Adipocyte (in vitro differentiated cells): ENCODE measurements at regions not wholly inside any gene's neighbourhood (a gene's known extent, or its start where the extent isn't known, plus 50 kb on each side); places are given as distances from the start of the nearest gene placed in this dataset.
"Not testable (repeated sequence)": the region's sequence is repeated elsewhere in the genome, so short reads cannot be mapped to it uniquely, and the experiment has no call there.

Experiments
- DNase-seq: peaks from one replicate; pipeline ENCODE4 v3.0.0-alpha.2; 2015; ENCODE audit warnings: low read depth
- H3K27me3 ChIP-seq: replicated peaks from 2 replicates; pipeline ENCODE4 v1.7.0; 2013; ENCODE audit warnings: mild to moderate bottlenecking, low read length, moderate library complexity; ENCODE audit not compliant: control insufficient read depth, insufficient read depth
- H3K36me3 ChIP-seq: 2 replicates; pipeline ENCODE4 v1.7.0; 2013; ENCODE audit warnings: low read length, mild to moderate bottlenecking, moderate library complexity; ENCODE audit not compliant: control insufficient read depth, insufficient read depth, severe bottlenecking
- H3K4me1 ChIP-seq: 2 replicates; pipeline ENCODE4 v1.7.0; 2013; ENCODE audit warnings: mild to moderate bottlenecking, low read length, moderate library complexity; ENCODE audit not compliant: control insufficient read depth, insufficient read depth
- H3K4me3 ChIP-seq: 2 replicates; pipeline ENCODE4 v1.7.0; 2013; ENCODE audit warnings: mild to moderate bottlenecking, low read length, moderate library complexity
- H3K9ac ChIP-seq: 2 replicates; pipeline ENCODE4 v1.7.0; 2013; ENCODE audit warnings: mild to moderate bottlenecking, low read length, moderate library complexity
- H3K9me3 ChIP-seq: 2 replicates; pipeline ENCODE4 v1.7.0; 2013; ENCODE audit warnings: mild to moderate bottlenecking, low read length, moderate library complexity; ENCODE audit not compliant: control insufficient read depth

DNA sequence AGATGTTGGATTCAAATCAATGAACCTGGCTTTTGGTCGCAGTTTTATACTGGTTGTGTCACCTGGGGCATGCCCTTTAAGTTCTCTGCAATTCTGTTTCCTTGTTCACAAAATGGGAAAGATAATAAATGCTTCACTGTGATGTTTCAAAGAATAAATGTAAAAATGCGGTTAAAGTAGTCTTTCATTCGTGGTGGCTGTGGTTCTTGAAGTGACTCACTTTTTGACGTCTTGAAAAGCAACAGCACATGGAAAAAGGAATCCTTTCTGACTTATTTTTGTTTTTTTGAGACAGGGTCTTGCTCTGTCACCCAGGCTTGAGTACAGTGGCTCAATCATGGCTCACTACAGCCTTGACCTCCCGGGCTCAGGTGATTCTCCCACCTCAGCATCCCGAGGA, 88.4 kb upstream of the SLIT3 start:
- Histone ChIP-seq H3K9me3 (no peaks in the 10 kb centered on the region), H3K4me3 (no peak overlapping the region), H3K36me3 (no peaks in the 10 kb centered on the region), H3K9ac (no peak overlapping the region), H3K4me1 (no peaks in the 10 kb centered on the region), H3K27me3 (no peaks in the 10 kb centered on the region)
- DNase-seq, result no peak

DNA sequence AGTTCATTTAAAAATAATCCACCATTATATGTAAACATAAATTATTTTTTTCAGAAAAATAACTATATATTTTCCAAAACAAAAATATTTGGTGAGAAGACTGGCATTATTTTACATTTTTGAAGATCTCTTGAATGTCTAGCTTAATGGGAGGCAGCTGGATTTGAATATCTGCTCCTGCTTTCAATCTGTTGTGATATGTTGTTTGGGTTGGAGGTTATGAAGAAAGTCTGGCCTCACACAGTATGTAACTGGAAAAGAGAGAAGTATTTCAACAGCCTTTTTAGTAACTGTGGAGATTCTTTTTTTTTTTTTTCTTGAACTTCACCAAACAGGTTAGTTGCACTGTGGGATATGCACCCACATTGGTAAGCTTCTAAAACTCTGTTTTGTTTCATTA, 84.7 kb upstream of the SLIT3 start:
- Histone ChIP-seq H3K9ac (no peak overlapping the region), H3K36me3 (no peaks in the 10 kb centered on the region), H3K4me3 (no peak overlapping the region), H3K9me3 (no peaks in the 10 kb centered on the region), H3K27me3 (no peaks in the 10 kb centered on the region), H3K4me1 (no peaks in the 10 kb centered on the region)
- peak; percentile 68 for DNase-seq

DNA sequence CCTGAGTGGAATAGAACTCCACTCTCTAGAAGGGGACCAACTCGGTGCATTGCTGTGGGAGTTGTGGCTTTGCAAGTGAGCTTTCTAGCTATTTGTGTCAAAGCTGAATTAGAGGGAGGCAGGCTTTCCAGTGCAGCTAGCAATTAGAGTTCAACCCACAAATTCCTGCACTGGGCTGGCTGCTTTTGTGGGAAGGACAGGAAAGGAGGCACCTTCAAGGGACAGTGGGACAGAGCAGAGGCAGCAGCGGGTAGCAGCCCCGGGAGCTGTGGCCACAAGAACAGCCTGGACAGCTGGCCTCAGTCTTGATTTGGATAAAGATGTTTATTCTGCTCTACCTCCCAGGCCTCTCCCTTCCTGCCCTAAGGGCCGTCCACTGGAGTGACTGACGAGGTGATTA, 83.7 kb upstream of the SLIT3 start:
- H3K36me3 ChIP-seq, result no peaks in the 10 kb centered on the region
- H3K4me3 ChIP-seq, result no peak overlapping the region
- no peaks in the 10 kb centered on the region for H3K27me3 ChIP-seq
- no peaks in the 10 kb centered on the region for H3K4me1 ChIP-seq
- peak; percentile 59 for DNase-seq
- H3K9ac ChIP-seq, result no peak overlapping the region
- H3K9me3 ChIP-seq, result no peaks in the 10 kb centered on the region

DNA sequence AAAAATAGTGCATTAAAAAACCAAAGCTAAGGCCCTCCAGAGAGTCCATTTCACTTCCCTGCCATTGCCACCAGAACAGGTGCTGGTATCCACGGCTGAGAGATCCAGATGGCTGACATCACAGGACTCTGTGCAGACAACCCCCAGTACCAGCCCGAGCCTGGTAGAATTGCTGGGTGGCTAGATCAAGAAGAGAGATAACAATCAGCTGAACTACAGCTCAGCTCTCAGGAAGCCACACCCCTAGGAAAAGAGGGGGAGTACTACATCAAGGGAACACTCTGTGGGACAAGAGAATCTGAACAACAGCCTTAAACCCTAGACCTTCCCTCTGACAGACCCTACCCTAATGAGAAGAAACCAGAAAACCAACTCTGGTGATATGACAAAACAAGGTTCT, 73.8 kb upstream of the SLIT3 start:
- Histone ChIP-seq H3K9me3 (no peaks in the 10 kb centered on the region), H3K4me3 (no peak overlapping the region), H3K4me1 (no peaks in the 10 kb centered on the region), H3K9ac (no peak overlapping the region), H3K27me3 (no peaks in the 10 kb centered on the region), H3K36me3 (no peaks in the 10 kb centered on the region)
- peak; percentile 39 for DNase-seq

DNA sequence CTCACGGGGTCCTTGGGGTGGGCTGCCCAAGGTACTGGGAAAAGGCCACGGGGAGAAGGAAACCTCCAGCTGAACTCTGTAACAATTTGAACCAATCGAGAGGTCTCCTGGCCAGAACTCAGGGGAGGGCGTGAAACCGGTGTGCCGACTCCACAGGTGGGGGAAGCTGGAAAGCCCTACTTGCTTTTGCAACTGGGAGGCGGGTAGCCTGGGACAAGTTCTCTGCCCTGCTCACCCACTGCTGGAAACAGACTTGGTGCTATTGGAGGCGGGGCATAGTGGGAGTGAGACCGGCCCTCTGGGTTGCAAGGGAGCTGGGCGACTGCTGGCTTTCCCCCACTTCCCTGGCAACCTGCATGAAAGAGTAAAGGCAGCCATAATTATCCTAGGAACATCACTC, 73.2 kb upstream of the SLIT3 start:
- no peaks in the 10 kb centered on the region for H3K9me3 ChIP-seq
- no peak overlapping the region for H3K9ac ChIP-seq
- no peaks in the 10 kb centered on the region for H3K36me3 ChIP-seq
- DNase-seq, result no peak
- no peak overlapping the region for H3K4me3 ChIP-seq
- H3K27me3 ChIP-seq, result no peaks in the 10 kb centered on the region
- H3K4me1 ChIP-seq, result no peaks in the 10 kb centered on the region

DNA sequence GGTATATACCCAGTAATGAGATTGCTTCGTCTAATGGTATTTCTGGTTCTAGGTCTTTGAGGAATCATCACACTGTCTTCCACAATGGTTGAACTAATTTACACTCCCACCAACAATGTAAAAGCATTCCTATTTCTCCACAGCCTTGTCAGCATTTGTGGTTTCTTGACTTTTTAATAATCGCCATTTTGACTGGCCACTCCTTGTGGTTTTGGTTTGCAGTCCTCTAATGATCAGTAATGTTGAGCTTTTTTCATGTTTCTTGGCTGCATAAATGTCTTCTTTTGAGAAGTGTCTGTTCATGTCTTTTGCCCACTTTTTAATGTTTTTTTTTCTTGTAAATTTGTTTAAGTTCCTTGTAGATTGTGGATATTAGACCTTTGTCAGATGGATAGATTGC, 70.9 kb upstream of the SLIT3 start:
- not testable (repeated sequence) for DNase-seq, H3K27me3 ChIP-seq, H3K9ac ChIP-seq, H3K4me1 ChIP-seq, H3K9me3 ChIP-seq, H3K4me3 ChIP-seq, H3K36me3 ChIP-seq

DNA sequence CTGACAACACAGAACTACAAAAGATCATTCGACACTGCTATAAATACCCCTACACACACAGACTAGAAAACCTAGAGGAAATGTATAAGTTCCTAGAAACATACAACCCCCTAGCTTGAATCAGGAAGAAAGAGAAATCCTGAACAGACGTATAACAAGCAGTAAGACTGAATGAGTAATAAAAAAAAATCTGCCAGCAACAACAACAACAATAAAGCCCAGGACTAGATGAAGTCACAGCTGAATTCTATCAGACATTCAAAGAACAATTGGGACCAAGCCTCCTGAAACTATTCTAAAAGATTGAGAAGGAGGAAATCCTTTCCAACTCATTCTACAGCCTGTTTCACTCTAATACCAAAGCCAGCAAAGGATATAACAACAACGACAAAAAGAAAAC, 68.2 kb upstream of the SLIT3 start:
- no peaks in the 10 kb centered on the region for H3K27me3 ChIP-seq
- peaks cover 6% of the 10 kb centered on the region for H3K4me1 ChIP-seq
- no peak for DNase-seq
- H3K36me3 ChIP-seq, result no peaks in the 10 kb centered on the region
- no peaks in the 10 kb centered on the region for H3K9me3 ChIP-seq
- H3K4me3 ChIP-seq, result no peak overlapping the region
- H3K9ac ChIP-seq, result no peak overlapping the region

DNA sequence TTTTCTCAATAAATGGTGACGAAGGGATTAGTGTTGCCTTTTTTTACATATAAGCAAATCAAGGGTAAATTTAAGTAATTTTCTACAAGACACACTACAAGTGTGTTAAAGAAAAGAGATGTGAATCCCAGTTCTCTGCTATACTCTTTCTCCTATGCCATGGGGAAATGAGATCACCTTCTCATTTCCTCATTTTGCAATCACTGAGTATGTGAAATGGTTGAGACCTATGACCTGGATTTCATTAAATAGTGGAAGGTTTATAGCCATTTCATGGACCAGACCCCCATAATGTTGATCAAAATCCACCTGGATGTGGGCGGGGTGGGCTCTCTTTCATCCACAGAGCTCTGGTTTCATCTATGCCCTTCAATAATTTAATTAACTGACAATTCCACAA, 66.9 kb upstream of the SLIT3 start:
- Histone ChIP-seq H3K4me1 (peaks cover 6% of the 10 kb centered on the region), H3K9me3 (no peaks in the 10 kb centered on the region), H3K27me3 (no peaks in the 10 kb centered on the region), H3K36me3 (no peaks in the 10 kb centered on the region), H3K9ac (no peak overlapping the region), H3K4me3 (no peak overlapping the region)
- no peak for DNase-seq

DNA sequence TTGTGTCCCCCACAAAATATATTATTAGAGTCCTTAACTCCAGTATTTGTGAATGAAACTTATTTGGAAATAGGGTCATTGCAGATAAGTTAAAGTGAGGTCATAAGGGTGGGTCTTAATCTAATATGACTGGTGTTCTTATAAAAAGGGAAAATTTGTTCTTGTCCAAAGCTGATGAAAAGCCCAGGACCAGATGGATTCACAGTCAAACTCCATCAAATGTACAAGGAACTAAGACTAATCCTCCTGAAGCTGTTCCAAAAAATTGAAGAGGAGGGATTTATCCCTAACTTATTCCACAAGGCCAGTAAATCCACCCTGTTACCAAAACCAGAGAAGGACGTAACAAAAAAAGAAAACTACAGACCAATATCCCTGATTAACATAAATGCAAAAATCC, 56.4 kb upstream of the SLIT3 start:
- no peaks in the 10 kb centered on the region for H3K9me3 ChIP-seq
- DNase-seq, result no peak
- no peak overlapping the region for H3K4me3 ChIP-seq
- no peaks in the 10 kb centered on the region for H3K4me1 ChIP-seq
- H3K9ac ChIP-seq, result no peak overlapping the region
- H3K36me3 ChIP-seq, result no peaks in the 10 kb centered on the region
- no peaks in the 10 kb centered on the region for H3K27me3 ChIP-seq

DNA sequence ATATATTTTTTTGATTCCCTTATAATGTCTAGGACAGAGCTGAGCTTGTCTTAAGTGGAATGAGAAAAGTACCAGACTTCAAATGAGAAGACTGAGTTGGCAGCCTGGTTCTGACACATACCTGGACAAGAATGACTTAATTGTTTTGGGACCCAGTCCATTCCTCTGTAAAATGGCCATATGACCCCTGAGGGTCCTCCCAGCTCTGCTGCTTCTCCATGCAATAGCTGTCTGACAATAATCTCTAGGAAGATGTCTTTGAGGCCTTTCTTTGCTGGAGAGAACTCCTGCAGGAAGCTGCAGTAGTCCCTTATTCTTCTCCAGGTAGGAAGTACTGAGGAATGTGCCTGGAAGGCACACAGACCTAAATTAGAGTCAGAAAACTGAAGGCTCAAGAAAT, 55.9 kb upstream of the SLIT3 start:
- Histone ChIP-seq H3K4me3 (no peak overlapping the region), H3K9ac (no peak overlapping the region), H3K27me3 (no peaks in the 10 kb centered on the region), H3K36me3 (no peaks in the 10 kb centered on the region), H3K4me1 (peaks cover 3% of the 10 kb centered on the region), H3K9me3 (no peaks in the 10 kb centered on the region)
- DNase-seq, result no peak

DNA sequence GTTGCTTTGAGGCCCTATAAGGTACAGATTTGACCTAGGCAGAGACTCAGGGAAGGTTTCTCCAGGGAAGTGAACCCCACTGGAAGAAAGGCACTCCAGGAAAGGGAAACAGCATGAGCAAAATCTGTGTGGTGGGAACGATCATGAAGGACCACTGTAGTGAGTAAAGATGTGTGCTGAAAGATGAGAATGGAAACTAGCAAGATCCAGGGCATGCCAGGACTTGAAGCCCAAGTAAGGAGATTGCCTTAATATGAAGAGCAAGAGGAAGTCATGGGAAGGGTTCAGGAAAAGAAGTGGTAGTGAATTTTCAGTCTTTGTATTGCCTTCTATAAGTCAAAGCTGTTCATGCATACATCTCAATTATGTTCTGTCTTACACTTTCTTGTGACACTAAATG, 55.2 kb upstream of the SLIT3 start:
- Histone ChIP-seq H3K9ac (no peak overlapping the region), H3K9me3 (no peaks in the 10 kb centered on the region), H3K36me3 (no peaks in the 10 kb centered on the region), H3K27me3 (no peaks in the 10 kb centered on the region), H3K4me3 (no peak overlapping the region), H3K4me1 (peaks cover 9% of the 10 kb centered on the region)
- DNase-seq, result no peak

DNA sequence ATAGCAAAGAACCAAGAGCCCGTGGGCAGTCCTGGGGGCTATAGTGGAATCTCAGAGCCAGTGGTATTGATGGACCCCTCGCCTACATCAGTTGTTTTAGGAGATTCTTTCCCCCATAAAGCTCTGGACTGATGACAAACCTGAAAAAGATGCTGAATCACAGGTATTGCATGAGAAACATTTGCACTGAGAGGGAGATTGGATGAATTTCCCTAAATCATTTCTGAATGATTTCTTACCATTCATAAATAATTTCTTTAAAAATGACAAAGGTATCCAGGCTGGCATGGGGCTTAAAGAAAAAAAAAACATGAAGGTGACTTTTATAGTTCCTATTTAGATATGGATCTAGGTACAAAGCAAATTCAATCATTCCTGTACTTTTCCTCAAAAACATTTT, 54.0 kb upstream of the SLIT3 start:
- no peak overlapping the region for H3K9ac ChIP-seq

More for the DNA sequence above, 54.0 kb upstream of the SLIT3 start:
- Histone ChIP-seq H3K36me3 (no peaks in the 10 kb centered on the region), H3K27me3 (no peaks in the 10 kb centered on the region), H3K4me1 (peaks cover 22% of the 10 kb centered on the region), H3K4me3 (no peak overlapping the region), H3K9me3 (no peaks in the 10 kb centered on the region)
- no peak for DNase-seq
